Bronchial epithelial cell (primary cell): ENCODE measurements at regions not wholly inside any gene's neighbourhood (a gene's known extent, or its start where the extent isn't known, plus 50 kb on each side); places are given as distances from the start of the nearest gene placed in this dataset.

Source experiments
- DNase-seq: peaks from one replicate; pipeline ENCODE4 v3.0.0-alpha.2; 2010; ENCODE audit warnings: low read depth
- FAIRE-seq: peaks from 2 replicates; lab custom pipeline; 2011; peaks lifted over from hg19 to GRCh38; lab: Jason Lieb, UNC
- H3K27me3 ChIP-seq: 2 replicates; pipeline ENCODE4 v1.5.1; 2011; ENCODE audit warnings: low read length; ENCODE audit not compliant: control insufficient read depth, insufficient read depth
- H3K36me3 ChIP-seq: 2 replicates; pipeline ENCODE4 v1.5.1; 2011; ENCODE audit warnings: low read length; ENCODE audit not compliant: control insufficient read depth, insufficient read depth
- H3K4me3 ChIP-seq: 2 replicates; pipeline ENCODE4 v1.5.1; 2011; ENCODE audit warnings: mild to moderate bottlenecking, low read depth, low read length, control low read depth
- CTCF ChIP-seq: IDR thresholded peaks from 2 replicates; pipeline ENCODE4 v1.5.1; 2011; ENCODE audit warnings: mild to moderate bottlenecking, moderate library complexity, low read length, control low read depth, inconsistent platforms; ENCODE audit not compliant: insufficient read depth, severe bottlenecking

- DNase-seq (no peak), FAIRE-seq (no peak)
- Histone ChIP-seq H3K36me3 (no peaks in the 10 kb centered on the region), H3K27me3 (no peaks in the 10 kb centered on the region), H3K4me3 (no peak overlapping the region)
- no peak for TF ChIP-seq CTCF
Measured at GRCh38 chr2:182622231-182622630, 93.8 kb upstream of the DNAJC10 start.

DNA sequence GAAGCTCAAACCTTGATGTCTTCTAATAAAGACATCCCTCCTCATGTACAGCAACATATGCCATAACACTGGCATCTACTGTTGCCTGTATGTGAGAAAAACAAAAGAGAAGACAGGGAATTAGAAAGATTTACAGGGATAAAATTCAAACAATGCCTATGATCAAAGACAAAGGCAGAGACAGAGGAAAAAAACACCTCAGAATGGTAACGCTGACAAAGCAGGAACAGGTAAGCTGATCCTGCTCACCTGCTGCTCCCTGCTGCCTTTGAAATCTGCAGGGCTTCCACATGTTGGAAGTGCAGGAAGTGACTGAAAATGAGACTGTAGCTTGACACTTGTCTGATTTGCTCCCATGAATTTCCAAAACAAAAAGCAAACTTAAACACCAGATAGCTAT, 90.2 kb upstream of the DNAJC10 start:
- no peak for TF ChIP-seq CTCF
- no peaks in the 10 kb centered on the region for H3K27me3 ChIP-seq
- no peaks in the 10 kb centered on the region for H3K36me3 ChIP-seq
- peak; percentile 32 for FAIRE-seq
- DNase-seq = peak; percentile 27
- no peak overlapping the region for H3K4me3 ChIP-seq

- DNase-seq (no peak), FAIRE-seq (no peak)
- Histone ChIP-seq H3K4me3 (no peak overlapping the region), H3K27me3 (no peaks in the 10 kb centered on the region), H3K36me3 (no peaks in the 10 kb centered on the region)
- TF ChIP-seq CTCF = no peak
Measured at GRCh38 chr2:182628916-182629315, 87.1 kb upstream of the DNAJC10 start.

DNA sequence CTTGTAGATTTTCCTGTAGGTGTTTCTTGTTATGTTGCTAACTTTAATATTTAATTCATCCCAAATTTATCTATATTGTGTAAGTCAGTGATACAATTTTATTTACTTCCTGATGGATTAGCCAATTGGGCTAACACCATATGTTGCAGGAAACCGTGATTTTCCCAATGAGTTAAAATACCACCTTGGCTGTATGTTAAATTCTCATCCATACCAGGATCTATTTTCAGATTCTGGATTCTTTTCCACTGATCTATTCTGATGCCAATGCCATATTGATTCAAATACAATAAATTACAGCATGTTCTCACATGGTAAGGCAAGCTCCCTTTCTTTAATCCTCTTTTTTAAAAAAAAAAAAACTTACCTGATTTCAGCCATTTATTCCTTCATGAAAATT, 85.8 kb upstream of the DNAJC10 start:
- no peak for FAIRE-seq
- no peak for TF ChIP-seq CTCF
- no peak overlapping the region for H3K4me3 ChIP-seq
- no peaks in the 10 kb centered on the region for H3K36me3 ChIP-seq
- no peaks in the 10 kb centered on the region for H3K27me3 ChIP-seq
- DNase-seq = no peak

- Histone ChIP-seq H3K4me3 (no peak overlapping the region), H3K36me3 (no peaks in the 10 kb centered on the region), H3K27me3 (no peaks in the 10 kb centered on the region)
- FAIRE-seq = no peak
- TF ChIP-seq CTCF = no peak
- no peak for DNase-seq
Measured at GRCh38 chr2:182631299-182631698, 84.8 kb upstream of the DNAJC10 start.

- Histone ChIP-seq H3K27me3 (no peaks in the 10 kb centered on the region), H3K4me3 (no peak overlapping the region), H3K36me3 (no peaks in the 10 kb centered on the region)
- FAIRE-seq (no peak), DNase-seq (no peak)
- no peak for TF ChIP-seq CTCF
Measured at GRCh38 chr2:182634386-182634785, 81.7 kb upstream of the DNAJC10 start.
